ENCODE measurements at regions not wholly inside any gene's neighbourhood (a gene's known extent, or its start where the extent isn't known, plus 50 kb on each side); places are given as distances from the start of the nearest gene placed in this dataset.

- DNase-seq (ENCODE audit: low read depth, low spot score) (no peak), ATAC-seq (no peak), FAIRE-seq (no peak)
- TF ChIP-seq SMAD1 (IDR thresholded peaks at IDR 0.05; ENCODE audit: low read depth, partially characterized antibody) (no peak), MEF2B (IDR thresholded peaks at IDR 0.05; ENCODE audit: partially characterized antibody, poor library complexity, severe bottlenecking) (no peak), CHD1 (IDR thresholded peaks at IDR 0.05; ENCODE audit: low read depth, low read length) (no peak)
- ChIA-PET POLR2A (no interaction called here), CTCF (interaction anchor here (1.6 kb wide), 1 partner anchor 9 kb away, joined by 4 read pairs; no protein-coding TSS in a partner anchor), SMC1A (ENCODE audit: uncharacterized antibody, unreplicated experiment) (interaction anchor here (1.3 kb wide), 1 partner anchor 38 kb away, joined by 3 read pairs; no protein-coding TSS in a partner anchor), RAD21 (ENCODE audit: unreplicated experiment) (no interaction called here)
- Histone ChIP-seq H4K20me1 (ENCODE audit: control insufficient read depth, insufficient read depth) (no peaks in the 10 kb centered on the region), H3K79me2 (ENCODE audit: control insufficient read depth, insufficient read depth, low read length) (no peaks in the 10 kb centered on the region), H3K4me2 (ENCODE audit: control insufficient read depth, insufficient read depth) (no peak overlapping the region), H3K9me3 (replicated peaks; ENCODE audit: control insufficient read depth, insufficient read depth, low read length) (no peaks in the 10 kb centered on the region; the same call in 2 of the 3 replicates), H2AFZ (ENCODE audit: control insufficient read depth, low read depth, low read length) (no peak overlapping the region), H3K27me3 (replicated peaks in 1 of 2; ENCODE audit: control insufficient read depth in 2 of 2, insufficient read depth in 2 of 2, low read length in 1 of 2) (no peaks in the 10 kb centered on the region), H3K36me3 (ENCODE audit: control insufficient read depth in 2 of 2, insufficient read depth in 2 of 2, low read length in 1 of 2) (no peaks in the 10 kb centered on the region), H3K27ac (ENCODE audit: control insufficient read depth, insufficient read depth) (no peak overlapping the region), H3K4me1 (ENCODE audit: control insufficient read depth, insufficient read depth, low read length) (no peaks in the 10 kb centered on the region), H3K4me3 (no peak overlapping the region), H3K9ac (ENCODE audit: control insufficient read depth, insufficient read depth, low read length) (no peak overlapping the region)
- in situ Hi-C loops (cut with MboI) (no loop called here), intact Hi-C loops (cut with micrococcal nuclease; ENCODE audit: unreplicated experiment) (no loop called here)
- BruUV-seq (replicated peaks) = no TSS peak
Measured at GRCh38 chr2:212854116-212854515, 297.3 kb downstream of the IKZF2 start.

DNA sequence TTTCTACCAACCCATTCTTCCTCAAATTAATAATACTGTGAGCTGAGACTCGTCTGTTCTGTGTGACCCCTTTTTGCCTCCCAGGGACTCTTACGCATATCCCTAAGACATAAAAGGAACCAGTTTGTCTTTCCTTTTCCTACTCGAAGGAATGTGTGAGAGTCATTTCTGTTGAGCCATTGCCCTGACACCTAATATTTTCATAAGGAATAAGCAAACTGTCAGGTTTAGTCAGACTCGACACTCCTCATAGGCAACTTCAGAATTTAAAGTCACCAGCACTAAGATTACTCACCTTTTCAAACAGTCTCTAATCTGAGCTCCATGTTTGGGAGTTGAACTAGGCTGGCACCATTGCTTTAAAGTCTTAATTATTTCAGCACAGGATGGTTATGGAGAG, 305.5 kb downstream of the IKZF2 start:
- Histone ChIP-seq H4K20me1 (ENCODE audit: control insufficient read depth, insufficient read depth) (no peaks in the 10 kb centered on the region), H3K36me3 (ENCODE audit: control insufficient read depth in 2 of 2, insufficient read depth in 2 of 2, low read length in 1 of 2) (no peaks in the 10 kb centered on the region), H3K9me3 (replicated peaks; ENCODE audit: control insufficient read depth, insufficient read depth, low read length) (no peaks in the 10 kb centered on the region), H3K27ac (ENCODE audit: control insufficient read depth, insufficient read depth) (no peak overlapping the region), H3K4me3 (no peak overlapping the region), H3K4me1 (ENCODE audit: control insufficient read depth, insufficient read depth, low read length) (no peaks in the 10 kb centered on the region), H3K9ac (ENCODE audit: control insufficient read depth, insufficient read depth, low read length) (no peak overlapping the region), H3K27me3 (replicated peaks in 1 of 2; ENCODE audit: control insufficient read depth in 2 of 2, insufficient read depth in 2 of 2, low read length in 1 of 2) (no peaks in the 10 kb centered on the region), H3K4me2 (ENCODE audit: control insufficient read depth, insufficient read depth) (no peak overlapping the region), H2AFZ (ENCODE audit: control insufficient read depth, low read depth, low read length) (no peak overlapping the region), H3K79me2 (ENCODE audit: control insufficient read depth, insufficient read depth, low read length) (no peaks in the 10 kb centered on the region)
- FAIRE-seq (no peak), DNase-seq (ENCODE audit: low read depth, low spot score) (no peak), ATAC-seq (no peak)
- RAD21 ChIA-PET (ENCODE audit: unreplicated experiment) = no interaction called here
- CTCF ChIA-PET = no interaction called here
- no TSS peak for BruUV-seq (replicated peaks)
- POLR2A ChIA-PET = no interaction called here
- in situ Hi-C loops (cut with MboI) = no loop called here
- 13% methylated on average over 4 of the region's 4 CpGs for WGBS (ENCODE audit: insufficient coverage, insufficient replicate concordance, low lambda C conversion rate, missing lambda C conversion rate)
- SMC1A ChIA-PET (ENCODE audit: uncharacterized antibody, unreplicated experiment) = no interaction called here
- intact Hi-C loops (cut with micrococcal nuclease; ENCODE audit: unreplicated experiment) = no loop called here
- TF ChIP-seq IKZF2 (IDR thresholded peaks at IDR 0.05) (no peak), SUPT20H (IDR thresholded peaks at IDR 0.05; ENCODE audit: borderline replicate concordance, control insufficient read depth, low read depth, low read length) (no peak), SUZ12 (IDR thresholded peaks at IDR 0.05; ENCODE audit: unreplicated experiment) (no peak), IRF4 (IDR thresholded peaks at IDR 0.05; ENCODE audit: low read depth, low read length) (no peak), SIX5 (IDR thresholded peaks at IDR 0.05; ENCODE audit: low read depth, low read length, severe bottlenecking) (no peak), MEF2B (IDR thresholded peaks at IDR 0.05; ENCODE audit: partially characterized antibody, poor library complexity, severe bottlenecking) (no peak), TARDBP (IDR thresholded peaks at IDR 0.05; ENCODE audit: borderline replicate concordance) (no peak), RELA (IDR thresholded peaks at IDR 0.05; ENCODE audit: borderline replicate concordance, partially characterized antibody) (no peak)
- TF ChIP-seq, protein P1, sequence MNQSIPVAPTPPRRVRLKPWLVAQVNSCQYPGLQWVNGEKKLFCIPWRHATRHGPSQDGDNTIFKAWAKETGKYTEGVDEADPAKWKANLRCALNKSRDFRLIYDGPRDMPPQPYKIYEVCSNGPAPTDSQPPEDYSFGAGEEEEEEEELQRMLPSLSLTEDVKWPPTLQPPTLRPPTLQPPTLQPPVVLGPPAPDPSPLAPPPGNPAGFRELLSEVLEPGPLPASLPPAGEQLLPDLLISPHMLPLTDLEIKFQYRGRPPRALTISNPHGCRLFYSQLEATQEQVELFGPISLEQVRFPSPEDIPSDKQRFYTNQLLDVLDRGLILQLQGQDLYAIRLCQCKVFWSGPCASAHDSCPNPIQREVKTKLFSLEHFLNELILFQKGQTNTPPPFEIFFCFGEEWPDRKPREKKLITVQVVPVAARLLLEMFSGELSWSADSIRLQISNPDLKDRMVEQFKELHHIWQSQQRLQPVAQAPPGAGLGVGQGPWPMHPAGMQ (IDR thresholded peaks at IDR 0.05; ENCODE audit: borderline replicate concordance) = no peak

All from GM12878 (cell line).